ACC112 (cell line): ENCODE measurements at regions not wholly inside any gene's neighbourhood (a gene's known extent, or its start where the extent isn't known, plus 50 kb on each side); places are given as distances from the start of the nearest gene placed in this dataset.

Source experiments
- H2AFZ ChIP-seq: fragments of 200-600 bp; sonication (generic); one replicate; pipeline ENCODE4 v1.6.0; 2017; ENCODE audit warnings: antibody characterized with exemption, low read length; ENCODE audit not compliant: unreplicated experiment
- H3K27ac ChIP-seq: fragments of 200-600 bp; sonication (generic); 2 replicates; pipeline ENCODE4 v1.5.1; 2014; ENCODE audit warnings: low read depth, mild to moderate bottlenecking, antibody characterized with exemption, low read length, moderate library complexity
- H3K27me3 ChIP-seq: fragments of 200-600 bp; sonication (generic); 2 replicates; pipeline ENCODE4 v1.6.1; 2014; ENCODE audit warnings: mild to moderate bottlenecking, antibody characterized with exemption, low read length, moderate library complexity, mixed read lengths; ENCODE audit not compliant: insufficient read depth
- H3K36me3 ChIP-seq: fragments of 200-600 bp; sonication (generic); 2 replicates; pipeline ENCODE4 v1.6.1; 2016; ENCODE audit warnings: mild to moderate bottlenecking, antibody characterized with exemption, low read length, moderate library complexity, mixed read lengths; ENCODE audit not compliant: insufficient read depth
- H3K4me1 ChIP-seq: fragments of 200-600 bp; sonication (generic); one replicate; pipeline ENCODE4 v1.6.1; 2016; ENCODE audit warnings: low read length, mixed read lengths; ENCODE audit not compliant: insufficient read depth, unreplicated experiment, control insufficient read depth
- H3K4me3 ChIP-seq: fragments of 200-600 bp; sonication (generic); 2 replicates; pipeline ENCODE4 v1.5.1; 2014; ENCODE audit warnings: mild to moderate bottlenecking, low read depth, low read length
- H3K79me2 ChIP-seq: fragments of 200-600 bp; sonication (generic); one replicate; pipeline ENCODE4 v1.6.0; 2016; ENCODE audit warnings: low read length; ENCODE audit not compliant: control insufficient read depth, unreplicated experiment, insufficient read depth

DNA sequence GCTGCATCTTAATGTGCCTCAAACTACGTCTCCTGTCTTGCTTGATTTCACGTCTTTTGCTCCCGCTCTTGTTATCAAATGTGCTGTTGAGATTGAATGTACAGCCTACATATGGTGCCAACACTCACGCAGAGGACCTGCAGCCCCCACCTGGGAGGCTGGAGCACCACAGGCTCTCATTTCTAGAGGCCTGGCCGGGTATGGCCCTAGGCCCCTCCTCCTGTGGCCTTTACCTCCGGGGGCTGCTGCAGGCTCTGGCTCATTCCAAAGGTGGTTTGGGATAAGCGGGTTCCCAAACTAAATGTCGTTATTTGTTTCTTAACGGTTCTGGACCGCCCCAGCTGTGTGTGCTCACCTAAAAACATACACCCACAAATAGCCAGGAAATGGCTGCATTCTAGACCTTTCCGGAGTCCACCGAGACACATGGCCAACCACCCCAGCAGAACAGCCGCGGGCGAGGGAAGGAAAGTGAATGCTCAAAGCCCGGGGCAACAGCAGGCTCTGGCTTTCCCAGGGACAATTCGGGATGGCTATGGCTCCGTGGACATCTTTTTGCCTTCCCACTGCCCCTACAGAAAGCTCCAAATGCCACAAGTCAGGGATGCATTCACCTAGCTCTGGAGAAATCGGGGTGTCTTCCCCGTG lies 105.9 kb downstream of the ENGASE start:
- no peak overlapping the region for H3K4me3 ChIP-seq
- H3K27ac ChIP-seq = no peak overlapping the region
- peaks cover 83% of the 10 kb centered on the region for H3K27me3 ChIP-seq
- H2AFZ ChIP-seq = no peak overlapping the region
- H3K36me3 ChIP-seq = no peaks in the 10 kb centered on the region
- peaks cover under 1% of the 10 kb centered on the region for H3K4me1 ChIP-seq
- H3K79me2 ChIP-seq = no peaks in the 10 kb centered on the region

- Histone ChIP-seq H3K4me1 (peaks cover 6% of the 10 kb centered on the region), H3K4me3 (no peak overlapping the region), H3K36me3 (no peaks in the 10 kb centered on the region), H2AFZ (no peak overlapping the region), H3K27ac (no peak overlapping the region), H3K27me3 (peaks cover 71% of the 10 kb centered on the region), H3K79me2 (no peaks in the 10 kb centered on the region)
These were observed 104.7 kb downstream of the ENGASE start for GRCh38 chr17:79179334-79179733.

GRCh38 chr17:79177877-79178276 lies 103.3 kb downstream of the ENGASE start:
- no peak overlapping the region for H3K4me3 ChIP-seq
- H3K4me1 ChIP-seq = peaks cover 6% of the 10 kb centered on the region
- no peak overlapping the region for H3K27ac ChIP-seq
- no peaks in the 10 kb centered on the region for H3K79me2 ChIP-seq
- peaks cover 59% of the 10 kb centered on the region for H3K27me3 ChIP-seq
- no peak overlapping the region for H2AFZ ChIP-seq
- no peaks in the 10 kb centered on the region for H3K36me3 ChIP-seq

DNA sequence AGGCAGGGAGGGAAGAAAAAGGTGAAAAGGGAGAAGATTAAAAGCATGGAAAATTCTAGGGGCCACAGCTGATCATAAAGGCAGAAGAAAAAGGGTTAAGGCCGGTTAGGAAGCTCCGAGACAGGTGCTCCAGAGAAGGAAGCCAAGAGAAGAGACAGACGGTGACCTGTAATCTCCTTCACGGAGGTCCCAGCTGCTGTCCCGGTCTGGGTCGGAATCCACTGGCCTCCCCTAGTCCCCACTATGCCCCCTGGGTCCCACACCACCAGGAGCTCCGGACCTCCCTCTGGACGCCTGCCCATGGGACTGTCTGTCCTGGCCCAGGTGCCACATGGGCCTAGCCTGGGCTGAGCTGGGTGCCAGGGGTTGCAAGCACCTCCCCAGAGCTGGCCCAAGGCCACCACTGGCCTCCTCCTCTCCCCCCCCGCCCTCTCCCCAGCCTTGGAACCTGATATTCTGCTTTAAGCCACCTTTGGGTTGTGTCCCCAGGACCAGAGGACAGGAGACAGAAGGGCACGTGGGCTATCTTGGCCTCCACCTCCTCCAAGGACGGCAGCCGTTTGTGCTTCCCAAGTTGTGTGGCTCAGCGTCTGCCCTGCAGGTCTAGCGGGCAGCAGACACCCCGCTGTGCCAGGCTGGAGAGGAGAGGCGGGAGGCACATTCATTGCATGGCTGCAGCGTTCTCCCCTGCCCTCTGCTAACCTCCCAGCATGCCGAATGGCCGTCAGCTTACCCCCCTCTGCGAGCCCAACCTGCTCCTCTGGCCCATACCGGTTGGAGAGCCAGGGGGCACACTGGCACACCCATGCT lies 102.4 kb downstream of the ENGASE start:
- H2AFZ ChIP-seq = no peak overlapping the region
- peaks cover 6% of the 10 kb centered on the region for H3K4me1 ChIP-seq
- H3K36me3 ChIP-seq = no peaks in the 10 kb centered on the region
- H3K79me2 ChIP-seq = no peaks in the 10 kb centered on the region
- no peak overlapping the region for H3K4me3 ChIP-seq
- no peak overlapping the region for H3K27ac ChIP-seq
- H3K27me3 ChIP-seq = peaks cover 55% of the 10 kb centered on the region

DNA sequence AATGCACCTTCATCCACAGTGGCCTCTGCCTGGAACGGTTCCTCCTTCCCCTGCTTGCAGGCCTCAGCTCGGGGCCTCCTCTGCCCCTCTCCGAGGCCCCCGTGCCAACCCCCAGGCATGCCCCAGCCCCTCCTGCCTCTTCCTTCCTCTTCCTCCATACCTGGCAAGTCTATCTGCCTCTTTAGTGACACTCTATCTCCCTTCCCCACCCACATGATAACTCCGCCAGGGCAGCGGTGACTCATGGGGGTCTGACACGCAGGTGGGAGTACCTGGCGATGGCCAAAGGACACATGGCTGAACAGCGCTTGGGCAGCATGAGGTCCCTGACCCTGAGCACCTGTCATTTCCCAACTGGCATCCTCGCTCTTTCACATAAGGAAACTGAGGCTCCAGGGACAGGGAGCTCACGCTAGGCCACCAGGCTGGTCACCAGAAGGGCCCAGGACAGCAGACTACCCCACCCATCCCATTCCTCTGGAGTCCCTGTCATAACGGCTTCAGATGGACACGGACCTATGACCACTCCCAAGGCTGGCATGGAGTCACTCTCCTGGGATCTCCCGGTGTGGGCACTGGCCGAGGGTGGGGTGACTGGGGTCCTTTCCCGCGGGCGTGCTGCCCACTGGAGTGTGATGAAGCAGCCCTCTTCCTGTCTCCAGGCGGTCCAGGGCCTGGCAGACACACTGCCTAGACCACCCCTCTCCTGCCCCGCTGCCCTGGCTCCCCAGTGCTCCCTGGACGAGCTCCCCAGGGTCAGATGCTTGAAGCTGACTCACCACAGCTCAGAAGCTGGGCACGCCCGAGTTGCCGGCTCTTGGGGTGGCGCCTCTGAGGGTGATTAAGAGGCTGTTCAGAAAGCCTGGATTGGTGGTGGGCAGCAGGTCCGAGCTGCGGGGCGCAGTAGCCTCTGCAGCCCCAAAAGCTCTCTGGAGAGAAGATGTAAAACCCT lies 100.6 kb downstream of the ENGASE start:
- Histone ChIP-seq H3K4me1 (peaks cover 6% of the 10 kb centered on the region), H2AFZ (no peak overlapping the region), H3K27me3 (peaks cover 46% of the 10 kb centered on the region), H3K36me3 (no peaks in the 10 kb centered on the region), H3K79me2 (no peaks in the 10 kb centered on the region), H3K4me3 (no peak overlapping the region), H3K27ac (no peak overlapping the region)

- H3K79me2 ChIP-seq = no peaks in the 10 kb centered on the region
- H3K27ac ChIP-seq = no peak overlapping the region
- H2AFZ ChIP-seq = no peak overlapping the region
- H3K4me1 ChIP-seq = peaks cover 6% of the 10 kb centered on the region
- H3K27me3 ChIP-seq = peaks cover 46% of the 10 kb centered on the region
- H3K36me3 ChIP-seq = no peaks in the 10 kb centered on the region
- H3K4me3 ChIP-seq = no peak overlapping the region
These were observed 99.7 kb downstream of the ENGASE start for GRCh38 chr17:79174193-79174765.

GRCh38 chr17:79171188-79171587 lies 96.6 kb downstream of the ENGASE start:
- no peaks in the 10 kb centered on the region for H3K36me3 ChIP-seq
- H3K79me2 ChIP-seq = no peaks in the 10 kb centered on the region
- H2AFZ ChIP-seq = no peak overlapping the region
- no peak overlapping the region for H3K4me3 ChIP-seq
- H3K27me3 ChIP-seq = peaks cover 48% of the 10 kb centered on the region
- peaks cover 6% of the 10 kb centered on the region for H3K4me1 ChIP-seq
- no peak overlapping the region for H3K27ac ChIP-seq

DNA sequence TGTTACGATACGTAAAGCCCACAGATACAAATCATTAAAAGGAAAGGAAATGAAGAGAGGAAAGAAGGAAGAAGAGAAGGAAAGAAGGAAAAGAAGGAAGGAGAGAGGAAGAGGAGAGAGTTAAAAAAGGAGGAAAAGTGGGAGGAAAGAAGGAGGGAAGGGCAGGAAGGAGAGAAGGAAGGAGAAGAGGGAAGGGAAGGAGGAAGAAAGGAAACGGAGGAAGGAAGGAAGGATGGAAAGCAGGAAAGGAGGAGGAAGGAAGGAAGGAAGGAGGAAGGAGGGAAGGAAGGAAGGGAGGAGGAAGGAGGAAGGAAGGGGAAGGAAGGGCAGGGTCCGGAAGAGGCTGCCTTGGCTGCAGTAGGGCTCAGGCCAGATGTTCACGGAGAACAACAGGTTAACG lies 95.2 kb downstream of the ENGASE start:
- Histone ChIP-seq H3K36me3 (no peaks in the 10 kb centered on the region), H3K27me3 (peaks cover 62% of the 10 kb centered on the region), H3K27ac (no peak overlapping the region), H2AFZ (no peak overlapping the region), H3K4me1 (no peaks in the 10 kb centered on the region), H3K79me2 (no peaks in the 10 kb centered on the region), H3K4me3 (no peak overlapping the region)

DNA sequence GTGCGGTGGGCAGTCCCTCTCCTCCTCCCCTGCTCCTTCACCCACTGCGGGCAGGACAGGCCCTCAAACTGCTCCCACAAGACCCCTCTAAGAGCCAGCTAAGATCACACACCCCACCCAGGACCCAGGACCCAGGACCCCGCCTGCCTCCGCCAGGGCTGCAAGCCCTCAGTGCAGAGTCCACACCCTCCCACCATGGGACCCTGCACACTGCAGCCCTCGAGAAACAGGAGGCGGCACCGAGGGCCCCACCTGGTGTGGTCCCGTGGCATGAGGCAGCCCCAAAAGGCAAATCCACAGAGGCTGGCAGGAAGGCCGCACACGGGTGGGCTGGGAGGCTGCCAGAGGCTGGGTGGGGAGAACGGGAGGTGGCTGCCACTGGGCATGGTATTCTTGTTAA lies 94.7 kb downstream of the ENGASE start:
- Histone ChIP-seq H3K4me1 (no peaks in the 10 kb centered on the region), H3K79me2 (no peaks in the 10 kb centered on the region), H3K27ac (no peak overlapping the region), H3K27me3 (peaks cover 67% of the 10 kb centered on the region), H3K36me3 (no peaks in the 10 kb centered on the region), H2AFZ (no peak overlapping the region), H3K4me3 (no peak overlapping the region)

DNA sequence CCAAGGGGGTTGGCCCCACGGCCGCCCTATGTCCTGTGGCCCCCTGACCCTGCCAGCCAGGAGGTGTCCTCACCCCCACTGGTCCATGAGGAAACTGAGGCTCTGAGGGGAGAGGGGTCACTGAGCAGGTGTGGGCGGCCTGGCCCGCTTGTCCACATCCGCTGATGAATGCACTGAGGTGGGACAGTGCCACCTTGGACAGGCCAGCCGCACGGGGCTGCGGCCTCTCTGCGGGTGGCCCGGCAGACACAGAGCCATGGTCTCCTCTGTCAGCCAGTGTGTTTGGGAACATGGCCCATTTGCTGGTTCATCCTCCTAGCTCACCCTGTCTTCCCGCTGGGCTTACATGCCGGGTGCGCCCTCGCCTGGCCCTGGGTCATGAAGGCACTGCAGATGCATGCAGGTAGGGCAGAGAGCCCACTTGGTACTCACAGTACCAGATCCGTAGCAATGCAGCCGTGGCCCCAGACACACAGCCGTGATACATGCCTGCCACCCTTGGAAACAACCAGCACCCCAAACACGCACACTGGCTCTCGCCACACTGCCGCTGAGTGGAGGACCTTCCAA lies 93.9 kb downstream of the ENGASE start:
- Histone ChIP-seq H3K4me1 (no peaks in the 10 kb centered on the region), H3K79me2 (no peaks in the 10 kb centered on the region), H3K36me3 (no peaks in the 10 kb centered on the region), H3K27me3 (peaks cover 74% of the 10 kb centered on the region), H3K27ac (no peak overlapping the region), H3K4me3 (no peak overlapping the region), H2AFZ (no peak overlapping the region)
